Right hindlimb (tissue), 1 donor: ENCODE measurements at regions not wholly inside any gene's neighbourhood (a gene's known extent, or its start where the extent isn't known, plus 50 kb on each side); places are given as distances from the start of the nearest gene placed in this dataset.
"Not testable (repeated sequence)": the region's sequence is repeated elsewhere in the genome, so short reads cannot be mapped to it uniquely, and the experiment has no call there.

Experiments
- DNase-seq: peaks from one replicate; pipeline ENCODE4 v3.0.0-alpha.2; 2018

DNA sequence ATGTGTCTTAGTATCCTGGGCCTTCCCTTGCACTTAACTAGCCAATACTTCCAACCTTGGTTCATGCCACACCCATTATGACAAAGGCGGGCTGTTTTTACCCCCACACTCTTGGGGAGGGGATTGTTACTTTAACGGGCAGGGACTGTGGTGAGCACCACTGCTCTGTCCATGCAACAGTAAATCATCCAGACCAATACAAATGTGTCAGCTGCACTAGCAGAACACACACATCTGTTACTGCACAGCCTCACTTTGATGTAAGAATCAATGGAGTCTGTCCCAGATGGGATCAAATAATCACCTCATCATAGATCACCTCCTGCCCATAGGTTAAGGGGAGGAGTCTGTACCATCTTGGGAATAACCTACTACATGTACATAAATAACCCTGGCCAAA lies 58.1 kb downstream of the NPAP1 start:
- DNase-seq: no peak

DNA sequence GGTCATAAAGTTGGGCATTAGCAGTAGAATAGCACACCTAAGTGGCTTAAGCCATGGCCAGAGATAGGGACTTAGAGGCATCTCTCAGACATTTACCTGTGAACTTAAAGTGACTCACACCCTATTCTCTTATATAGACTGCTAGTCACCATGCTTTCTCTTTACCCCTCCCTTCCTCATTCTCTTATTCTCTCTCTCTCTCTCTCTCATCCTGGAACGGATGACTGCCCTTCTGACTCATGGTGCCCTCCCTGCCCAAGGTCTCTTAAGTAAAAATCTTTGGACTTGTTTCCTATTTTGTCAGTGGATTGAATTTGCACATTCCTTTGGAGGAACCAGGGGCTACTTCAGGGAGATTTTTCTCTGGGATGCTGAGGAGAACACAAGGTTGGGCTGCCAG lies 58.8 kb downstream of the NPAP1 start:
- DNase-seq: no peak

DNA sequence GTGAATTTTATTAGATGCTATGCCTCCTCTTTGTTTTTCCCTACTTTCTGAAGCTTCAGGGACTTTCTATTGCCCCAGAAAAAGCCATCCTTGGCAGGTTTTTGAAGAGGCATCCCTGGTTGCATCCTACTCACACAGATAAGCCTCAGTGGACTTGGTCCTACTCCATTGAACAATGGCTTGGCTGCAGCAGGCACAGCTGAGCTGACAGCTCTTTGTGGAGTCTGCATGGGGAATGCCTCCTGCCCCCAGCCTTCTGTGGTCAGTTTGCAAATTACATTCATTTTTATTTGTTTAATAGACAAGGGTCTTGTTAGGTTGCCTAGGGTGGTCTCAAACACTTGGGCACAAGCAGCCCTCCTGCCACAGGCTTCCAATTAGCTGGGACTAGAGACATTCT lies 69.7 kb downstream of the NPAP1 start:
- DNase-seq: no peak

DNA sequence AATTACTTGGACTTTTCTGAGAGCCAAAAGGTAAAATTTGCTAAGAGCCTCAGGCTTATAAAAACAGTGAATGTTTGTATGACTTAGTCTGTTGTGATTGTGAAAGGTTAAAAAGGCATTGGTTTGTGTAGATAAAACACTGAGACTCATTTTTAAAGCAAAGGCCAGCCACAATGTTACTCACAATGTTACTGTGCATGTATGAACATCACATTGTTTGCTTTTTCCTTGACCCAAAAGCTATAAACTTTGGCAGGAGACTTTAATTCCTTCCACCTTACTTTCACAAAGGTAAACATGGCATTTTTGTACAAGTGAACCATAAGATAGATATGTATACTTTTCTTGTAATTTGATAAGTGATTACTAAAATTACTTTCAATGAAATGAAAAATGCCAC lies 70.5 kb downstream of the NPAP1 start:
- DNase-seq: no peak

DNA sequence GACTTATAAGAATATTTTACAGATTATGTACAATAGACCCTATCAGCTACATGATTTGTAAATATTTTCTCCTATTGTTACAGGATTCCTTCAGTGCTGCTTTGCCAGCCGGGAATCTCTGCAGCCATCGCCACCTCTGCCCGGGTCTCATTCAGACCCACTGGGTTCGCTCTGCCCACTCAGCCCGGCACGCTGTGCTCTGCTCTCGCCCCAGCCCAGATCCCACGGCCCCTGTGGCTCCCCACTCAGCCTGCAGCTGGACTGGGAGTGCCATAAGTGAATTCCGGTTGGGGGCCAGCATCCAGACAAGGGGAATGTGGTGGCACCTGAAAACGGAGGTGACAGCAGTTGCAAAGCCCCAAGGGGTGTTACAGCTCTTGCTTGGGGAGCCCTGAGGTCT lies 71.8 kb downstream of the NPAP1 start:
- no peak for DNase-seq

DNA sequence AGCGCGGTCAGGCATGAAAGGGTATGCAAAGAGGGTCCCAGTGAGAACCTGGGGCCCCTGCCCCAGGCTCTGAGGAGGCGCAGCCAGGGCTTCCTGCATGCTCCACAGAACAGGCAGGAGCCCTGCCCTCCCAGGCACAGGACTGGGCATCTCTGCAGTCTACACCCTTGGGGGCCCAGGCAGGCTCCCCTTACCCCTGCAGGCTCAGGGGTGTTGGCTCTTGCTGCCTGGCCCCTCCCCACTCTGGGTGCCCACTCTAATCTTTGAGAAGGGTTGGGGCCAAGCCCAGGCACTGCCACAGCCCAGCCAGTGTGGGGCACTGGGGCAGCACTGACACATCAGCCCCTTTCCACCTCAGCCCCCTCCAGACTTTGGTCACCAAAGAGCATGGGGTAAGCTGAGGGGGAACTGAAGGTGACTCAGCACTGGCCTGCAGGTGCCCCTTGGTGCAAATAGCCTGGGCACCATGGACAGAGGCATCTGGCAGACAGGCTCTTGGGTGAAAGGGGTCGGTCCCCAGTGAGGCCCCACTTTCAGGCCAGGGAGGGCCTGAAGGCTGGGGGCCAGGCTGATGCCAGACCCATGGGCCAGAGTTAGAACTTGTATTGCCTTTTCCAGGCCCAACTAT lies 73.4 kb downstream of the NPAP1 start:
- DNase-seq: no peak

DNA sequence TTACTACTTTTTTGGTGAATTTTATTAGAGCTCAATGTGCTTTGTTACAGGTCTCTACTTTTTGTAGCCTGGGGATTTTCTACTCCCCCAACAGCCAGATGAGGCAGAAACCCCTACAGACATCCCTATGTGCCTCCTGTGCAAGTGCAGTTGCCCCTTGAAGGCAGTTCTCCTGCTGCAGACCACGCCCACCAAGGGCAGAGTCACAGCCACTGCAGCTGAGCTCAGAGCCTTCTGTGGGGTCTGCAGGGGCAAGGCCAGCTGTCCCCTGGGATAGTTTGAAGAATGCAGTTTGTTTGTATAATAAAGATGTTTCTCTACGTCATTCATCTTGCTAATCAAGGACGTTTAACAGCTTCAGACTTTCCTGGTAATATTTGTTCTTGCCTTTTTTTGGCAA lies 76.8 kb downstream of the NPAP1 start:
- DNase-seq: no peak

DNA sequence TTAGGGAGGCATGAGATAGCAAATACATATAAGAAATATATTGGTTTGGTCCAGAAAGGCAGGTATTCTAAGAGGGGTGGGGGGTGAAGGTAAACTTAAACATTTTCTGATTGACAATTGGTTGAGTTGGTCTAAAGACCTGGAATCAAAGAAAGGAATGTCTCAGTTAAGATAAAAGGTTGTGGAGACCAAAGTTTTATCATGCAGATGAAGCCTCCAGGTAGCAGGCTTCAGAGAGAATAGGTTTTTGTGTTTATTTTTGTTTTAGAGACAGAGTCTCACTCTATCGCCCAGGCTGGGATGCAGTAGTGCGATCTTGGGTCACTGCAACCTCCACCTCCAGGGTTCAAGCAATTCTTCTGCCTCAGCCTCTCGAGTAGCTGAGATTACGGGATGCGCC lies 80.5 kb downstream of the NPAP1 start:
- DNase-seq: no peak

DNA sequence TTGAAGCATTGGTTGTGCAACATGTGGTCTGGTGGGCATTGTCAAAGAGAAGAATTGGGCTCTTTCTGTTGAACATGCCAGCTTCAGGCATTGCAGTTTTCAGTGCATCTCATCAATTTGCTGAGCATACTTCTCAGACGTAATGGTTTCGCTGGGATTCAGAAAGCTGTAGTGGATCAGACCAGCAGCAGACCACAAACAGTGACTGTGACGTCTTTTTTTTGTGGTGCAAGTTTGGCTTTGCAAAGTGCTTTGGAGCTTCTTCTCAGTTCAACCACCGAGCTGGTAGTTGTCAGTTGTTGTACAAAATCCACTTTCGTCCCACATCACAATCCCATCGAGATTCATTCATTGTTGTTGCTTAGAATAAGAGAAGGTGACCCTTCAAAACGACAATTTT lies 84.5 kb downstream of the NPAP1 start:
- DNase-seq: no peak

DNA sequence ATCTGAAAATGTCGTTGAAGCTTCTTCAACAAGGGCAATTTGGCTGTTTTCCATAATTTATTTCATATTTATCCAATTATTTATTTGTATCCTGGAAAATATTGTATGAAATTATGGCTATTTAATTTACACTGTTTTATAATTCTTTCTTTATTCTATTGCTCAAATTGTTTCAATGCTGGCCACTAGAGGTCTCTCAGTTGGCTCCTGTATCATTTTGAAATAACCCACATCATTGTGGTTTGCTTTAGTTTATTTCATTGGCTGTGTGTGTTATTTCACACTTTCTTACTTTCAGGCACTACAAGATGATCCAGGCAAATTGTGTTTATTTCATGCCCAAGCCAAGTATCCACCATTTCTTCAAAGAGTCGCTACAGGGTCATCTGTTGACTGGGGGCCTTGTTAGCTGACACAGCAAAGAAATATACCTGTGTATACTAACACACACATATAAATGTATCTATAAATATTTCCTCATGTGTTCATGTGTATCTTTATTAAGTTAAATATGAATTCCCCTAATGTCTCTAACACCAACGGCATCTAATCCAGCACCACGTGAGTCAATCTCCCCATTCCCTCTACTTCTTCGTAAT lies 86.2 kb downstream of the NPAP1 start:
- DNase-seq: no peak

DNA sequence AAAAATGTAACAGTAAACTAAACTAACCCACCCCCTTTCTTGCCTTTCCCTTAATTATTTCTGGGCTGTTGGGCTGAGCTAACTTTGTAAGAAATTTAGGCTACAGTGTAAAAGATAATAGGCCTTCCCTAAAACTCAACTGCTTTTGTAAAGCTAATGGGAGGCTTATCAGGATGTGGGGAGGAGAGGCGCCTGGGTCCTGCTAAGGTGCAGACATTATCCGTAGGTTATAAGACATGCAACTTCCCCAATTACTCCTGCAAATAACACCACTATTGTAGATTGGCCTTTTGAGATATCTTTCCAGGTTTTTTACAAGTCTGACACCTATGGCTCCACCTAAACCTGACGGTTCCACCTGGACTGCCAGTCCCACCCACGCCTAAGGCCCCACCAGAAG lies 88.3 kb downstream of the NPAP1 start:
- DNase-seq: no peak

DNA sequence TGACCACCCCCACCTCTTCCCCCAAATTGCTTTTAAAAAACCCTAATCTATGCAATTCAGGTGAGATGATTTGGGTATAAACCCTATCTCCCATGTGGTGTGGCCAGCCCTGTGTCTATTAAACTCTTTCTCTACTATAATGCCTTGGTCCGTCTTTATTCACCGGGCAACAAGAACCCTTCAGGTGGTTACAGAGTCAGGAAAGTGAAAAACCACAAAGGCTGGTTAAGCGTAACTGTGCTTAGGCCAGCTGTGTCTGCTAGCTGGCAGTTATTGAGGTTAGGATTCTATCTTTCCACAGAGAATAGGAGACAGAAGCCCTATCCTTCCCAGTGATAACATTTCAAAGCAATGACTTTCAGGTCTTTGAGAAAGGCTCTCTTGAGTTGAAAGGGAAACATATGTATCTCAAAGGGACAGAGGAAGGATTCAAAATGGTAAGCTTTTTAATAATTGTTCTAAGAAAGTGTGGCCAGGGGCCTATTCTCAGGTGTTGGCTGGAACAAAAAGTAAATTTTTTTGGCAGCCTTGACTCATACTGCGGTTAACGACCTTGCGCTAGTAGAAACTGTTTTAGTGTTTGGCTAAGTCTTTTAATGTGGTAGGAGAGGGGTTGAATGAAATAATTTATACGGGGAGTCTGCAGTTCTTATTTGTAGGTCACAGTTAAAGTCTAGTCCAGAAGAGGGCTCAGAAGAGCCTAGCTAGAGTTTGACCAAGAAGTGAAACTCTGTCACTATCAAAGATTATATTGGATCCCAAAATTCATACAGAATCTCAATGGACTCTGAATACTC lies 89.0 kb downstream of the NPAP1 start:
- DNase-seq: no peak

DNA sequence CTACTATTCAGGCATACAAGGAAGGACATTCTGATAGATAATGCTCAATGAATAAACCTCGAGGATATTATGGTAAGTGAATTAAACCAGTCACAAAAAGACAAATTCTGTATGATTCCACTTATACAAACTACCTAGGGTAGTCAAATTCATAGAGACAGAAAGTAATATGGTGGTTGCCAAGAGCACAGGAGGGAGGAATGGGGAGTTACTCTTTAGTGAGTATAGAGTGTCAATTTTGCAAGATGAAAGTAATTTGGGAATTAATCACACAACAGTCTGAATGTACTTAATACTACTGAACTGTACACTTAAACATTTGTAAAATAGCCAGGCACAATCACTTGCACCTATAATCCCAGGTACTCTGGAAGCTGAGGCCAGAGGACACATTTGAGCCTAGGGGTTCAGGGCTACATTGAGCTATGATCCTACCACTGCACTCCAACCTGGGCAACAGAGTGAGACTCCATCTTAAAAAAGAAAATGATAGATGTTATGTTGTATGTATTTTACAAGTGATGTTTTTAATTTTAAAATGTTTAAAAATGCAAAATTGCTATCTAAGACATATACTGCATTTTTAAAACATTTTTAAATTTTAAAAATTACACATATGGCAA lies 91.0 kb downstream of the NPAP1 start:
- DNase-seq: no peak

DNA sequence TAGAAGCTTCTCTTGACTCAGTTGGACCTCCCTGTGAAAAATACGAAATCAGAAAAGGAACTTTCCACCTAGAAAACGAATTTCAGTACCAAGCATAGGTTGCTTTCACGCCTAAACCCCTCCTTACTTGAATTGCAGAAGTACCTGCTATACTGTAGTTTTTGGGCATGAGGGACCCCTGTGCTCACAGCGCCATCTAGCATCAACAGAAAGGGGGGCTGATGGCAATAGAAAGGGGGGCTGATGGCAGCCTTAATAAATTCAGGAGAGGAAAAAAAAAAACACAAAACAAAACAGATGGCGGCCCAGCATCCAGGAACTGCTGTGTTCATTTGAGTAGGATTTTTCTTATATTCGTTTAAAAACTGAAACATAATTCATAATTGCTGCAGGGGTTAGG lies 96.7 kb downstream of the NPAP1 start:
- no peak for DNase-seq

DNA sequence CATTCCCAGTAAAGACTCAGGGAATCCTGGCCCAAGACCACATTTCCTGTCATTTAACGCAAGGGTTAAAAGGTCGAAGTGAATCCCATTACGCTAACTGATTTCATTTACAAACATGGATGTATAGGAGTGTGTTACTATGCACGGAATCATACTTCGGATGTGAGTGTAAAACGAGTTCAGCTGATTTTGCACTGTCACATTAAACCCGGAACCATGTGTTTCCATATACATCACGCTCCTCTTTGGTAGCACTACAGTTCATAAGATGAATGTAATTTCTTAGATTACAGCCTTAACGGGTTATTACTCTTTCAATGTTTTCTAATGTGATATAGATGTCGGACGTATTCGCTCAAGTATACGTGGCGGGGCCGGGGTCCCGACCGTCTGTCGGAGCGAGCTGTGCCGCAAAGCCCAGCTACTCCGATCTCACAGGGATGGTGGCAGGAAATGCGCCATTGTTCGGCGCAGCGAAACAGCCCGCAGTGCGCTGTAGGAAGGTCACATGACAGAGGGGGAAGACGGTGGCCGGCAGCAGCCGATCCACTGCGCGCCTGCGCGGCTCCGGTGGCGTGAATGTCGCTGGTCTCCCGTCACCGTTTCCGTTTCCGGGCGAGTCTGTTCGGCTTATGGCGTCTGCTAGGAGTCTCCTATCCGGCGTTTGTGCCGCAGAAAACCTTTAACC lies 97.3 kb downstream of the NPAP1 start:
- DNase-seq: peak; percentile 93

DNA sequence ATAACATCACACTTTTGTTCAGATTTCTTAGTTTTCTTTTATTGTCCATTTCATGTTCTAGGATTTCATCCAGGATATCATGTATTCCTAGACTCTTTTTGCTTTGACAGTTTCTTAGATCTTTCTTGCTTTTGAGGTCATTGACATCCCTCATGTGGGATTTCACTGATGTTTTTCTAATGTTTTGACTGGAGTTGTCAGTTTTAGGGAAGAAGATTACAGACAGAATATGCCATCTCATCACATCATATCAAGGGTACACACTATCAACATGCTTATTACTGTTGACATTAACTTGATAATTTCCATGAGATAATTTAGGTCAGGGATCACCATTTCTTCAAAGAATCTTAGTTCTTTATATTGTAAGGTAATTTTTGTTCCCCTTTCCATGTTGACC lies 101.7 kb downstream of the NPAP1 start:
- no peak for DNase-seq

DNA sequence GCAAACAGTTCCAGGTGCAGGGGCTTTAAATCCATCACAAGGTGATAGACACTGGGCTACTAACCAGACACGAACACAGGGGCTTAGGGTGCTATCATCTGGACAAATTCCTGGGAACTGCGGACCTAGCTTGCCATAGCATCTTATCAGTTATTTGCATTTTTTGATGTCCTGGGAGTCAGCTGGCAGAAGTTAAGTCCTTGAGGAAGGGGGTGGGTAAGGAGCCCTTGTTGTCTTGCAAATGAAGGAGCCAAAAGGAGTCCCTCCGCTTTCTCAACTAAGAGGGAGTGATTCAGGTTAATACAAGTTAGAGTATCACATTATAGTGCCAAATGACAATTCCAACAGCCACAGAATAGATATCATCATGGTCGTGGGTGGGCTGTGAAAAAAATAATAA lies 108.9 kb downstream of the NPAP1 start:
- DNase-seq: no peak

DNA sequence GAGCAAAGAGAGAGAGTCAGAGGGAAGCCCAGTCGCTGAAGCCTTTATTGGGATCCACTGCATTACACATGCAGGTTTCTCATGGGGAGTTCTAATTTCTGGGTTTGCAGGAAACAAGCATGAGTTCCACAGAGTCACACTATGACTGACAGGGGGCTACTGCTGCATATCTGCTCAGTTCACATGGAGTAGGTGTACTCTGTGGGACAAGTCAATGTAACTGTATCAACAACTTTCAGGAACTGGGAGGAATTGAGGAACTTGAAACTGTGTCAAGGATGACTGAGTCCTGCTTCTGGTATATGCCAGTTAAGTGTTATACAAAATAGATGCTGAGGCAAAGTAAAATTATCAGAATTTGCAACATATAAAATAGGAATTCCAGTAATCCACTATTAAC lies 110.8 kb downstream of the NPAP1 start:
- DNase-seq: no peak

DNA sequence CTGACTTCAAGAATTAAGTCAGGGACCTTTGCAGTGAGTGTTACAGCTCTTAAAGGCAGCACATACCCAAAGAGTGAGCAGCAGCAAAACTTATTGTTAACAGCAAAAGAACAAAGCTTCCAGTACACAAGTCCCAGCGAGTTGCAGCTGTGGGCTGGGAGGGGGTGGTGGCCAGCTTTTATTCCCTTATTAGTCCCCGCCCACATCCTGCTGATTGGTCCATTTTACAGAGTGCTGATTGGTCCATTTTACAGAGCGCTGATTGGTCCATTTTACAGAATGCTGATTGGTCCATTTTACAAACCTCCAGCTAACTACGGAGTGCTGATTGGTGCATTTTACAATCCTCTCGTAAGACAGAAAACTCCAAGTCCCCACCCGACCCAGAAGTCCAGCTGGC lies 127.0 kb downstream of the NPAP1 start:
- not testable (repeated sequence) for DNase-seq

DNA sequence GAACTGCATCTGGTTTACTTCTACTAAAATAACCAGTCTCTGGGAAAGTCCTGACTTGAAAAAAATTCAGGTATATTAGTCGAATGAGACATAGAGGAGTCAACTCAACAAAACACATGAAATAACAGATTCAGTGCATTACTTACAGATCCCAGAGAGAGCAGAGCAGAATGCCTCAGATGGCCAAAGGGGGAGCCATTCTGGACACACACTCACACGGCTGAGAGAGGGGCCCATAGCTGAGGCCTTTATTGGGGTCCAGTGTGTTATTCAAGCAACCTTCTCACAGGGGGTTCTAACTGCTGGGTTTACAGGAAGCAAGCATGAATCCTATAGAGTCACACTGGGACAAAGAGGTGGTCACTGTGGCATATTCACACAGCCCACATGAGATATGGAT lies 135.1 kb upstream of the SNRPN start:
- DNase-seq: no peak

DNA sequence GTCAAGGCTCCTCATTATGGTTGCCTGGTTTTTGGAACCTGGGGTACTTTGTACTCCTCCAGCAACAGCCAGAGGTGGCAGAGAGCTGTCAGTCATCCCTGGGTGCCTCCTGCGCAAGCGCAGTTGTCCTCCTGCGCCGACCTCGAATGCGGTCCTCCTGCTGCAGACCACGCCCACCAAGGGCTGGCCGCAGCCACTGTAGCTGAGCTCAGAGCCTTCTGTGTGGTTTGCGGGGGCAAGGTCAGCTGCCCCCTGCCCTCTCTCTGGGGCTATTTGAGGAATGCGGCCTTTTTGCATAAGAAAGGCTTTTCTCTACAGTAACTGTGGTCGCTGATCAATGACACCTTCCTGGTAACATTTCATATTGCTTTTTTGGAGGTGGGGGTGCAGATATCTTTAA lies 131.3 kb upstream of the SNRPN start:
- peak; percentile 30 for DNase-seq

DNA sequence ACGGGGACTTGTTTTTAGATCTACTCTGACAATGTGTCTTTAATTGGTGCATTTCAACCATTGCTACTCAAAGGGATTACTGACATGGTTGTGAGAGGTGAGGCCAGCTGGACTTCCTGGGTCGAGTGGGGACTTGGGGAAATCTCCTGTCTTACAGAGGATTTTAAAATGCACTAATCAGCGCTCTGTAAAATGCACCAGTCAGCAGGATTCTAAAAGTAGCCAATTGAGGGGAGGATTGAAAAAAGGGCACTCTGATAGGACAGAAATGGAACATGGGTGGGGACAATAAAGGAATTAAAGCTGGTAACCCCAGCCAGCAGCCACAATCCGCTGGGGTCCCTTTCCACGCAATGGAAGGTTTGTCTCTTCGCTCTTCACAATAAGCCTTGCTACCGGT lies 122.5 kb upstream of the SNRPN start:
- DNase-seq: no peak

DNA sequence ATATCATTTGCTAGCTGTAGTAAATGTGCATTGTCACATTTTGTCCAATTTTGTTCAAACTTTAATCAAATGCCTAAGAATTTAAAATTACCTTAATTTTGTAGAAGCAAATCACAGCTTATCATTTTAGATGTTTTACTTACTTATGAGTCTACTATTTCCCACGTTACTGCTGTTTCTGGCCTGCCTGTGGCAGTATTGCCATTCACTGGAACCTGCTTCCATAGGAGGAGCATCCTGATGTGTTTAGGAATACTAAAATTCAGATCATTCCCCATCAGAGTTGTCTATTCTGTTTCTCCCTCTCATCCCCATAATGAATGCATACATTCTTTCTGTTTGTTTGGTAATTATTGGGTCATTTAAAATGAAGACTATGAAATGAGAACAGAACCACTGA lies 119.5 kb upstream of the SNRPN start:
- DNase-seq: no peak
